Colonic mucosa (tissue), 4 donors: ENCODE measurements at regions not wholly inside any gene's neighbourhood (a gene's known extent, or its start where the extent isn't known, plus 50 kb on each side); places are given as distances from the start of the nearest gene placed in this dataset.

Source experiments
- DNase-seq: peaks from one replicate; pipeline ENCODE4 v3.0.0-alpha.2; 2020
- H3K27ac ChIP-seq: fragments of 200-600 bp; one replicate; pipeline ENCODE4 v1.8.0; 2021
- H3K27me3 ChIP-seq: fragments of 200-600 bp; one replicate; pipeline ENCODE4 v1.8.0; 2021
- H3K36me3 ChIP-seq: fragments of 200-600 bp; one replicate; pipeline ENCODE4 v1.8.0; 2021
- H3K4me1 ChIP-seq: fragments of 200-600 bp; one replicate; pipeline ENCODE4 v1.8.0; 2021; ENCODE audit warnings: mild to moderate bottlenecking
- H3K4me3 ChIP-seq: fragments of 200-600 bp; one replicate; pipeline ENCODE4 v1.8.0; 2021
- H3K9ac ChIP-seq, 2 donors: one replicate each; pipeline ENCODE4 v1.7.0; 2013; ENCODE audit warnings: control low read depth in 2 of 2, low read depth in 2 of 2, low read length in 2 of 2
- H3K9me3 ChIP-seq: fragments of 200-600 bp; one replicate; pipeline ENCODE4 v1.8.0; 2021
- CTCF ChIP-seq: fragments of 200-600 bp; IDR thresholded peaks from one replicate; pipeline ENCODE4 v1.8.0; 2022; ENCODE audit warnings: antibody characterized with exemption, mild to moderate bottlenecking
- intact Hi-C: fragments of 100-400 bp; cut with DNase I; formaldehyde crosslinking; loops from one replicate; pipeline ENCODE4 v1.14.1; 2022
- donor health status: healthy.
- donor health status: DM: no; HTN: no; CAD: no.
- donor health status: DM: no; HTN: no; CAD: no.

DNA sequence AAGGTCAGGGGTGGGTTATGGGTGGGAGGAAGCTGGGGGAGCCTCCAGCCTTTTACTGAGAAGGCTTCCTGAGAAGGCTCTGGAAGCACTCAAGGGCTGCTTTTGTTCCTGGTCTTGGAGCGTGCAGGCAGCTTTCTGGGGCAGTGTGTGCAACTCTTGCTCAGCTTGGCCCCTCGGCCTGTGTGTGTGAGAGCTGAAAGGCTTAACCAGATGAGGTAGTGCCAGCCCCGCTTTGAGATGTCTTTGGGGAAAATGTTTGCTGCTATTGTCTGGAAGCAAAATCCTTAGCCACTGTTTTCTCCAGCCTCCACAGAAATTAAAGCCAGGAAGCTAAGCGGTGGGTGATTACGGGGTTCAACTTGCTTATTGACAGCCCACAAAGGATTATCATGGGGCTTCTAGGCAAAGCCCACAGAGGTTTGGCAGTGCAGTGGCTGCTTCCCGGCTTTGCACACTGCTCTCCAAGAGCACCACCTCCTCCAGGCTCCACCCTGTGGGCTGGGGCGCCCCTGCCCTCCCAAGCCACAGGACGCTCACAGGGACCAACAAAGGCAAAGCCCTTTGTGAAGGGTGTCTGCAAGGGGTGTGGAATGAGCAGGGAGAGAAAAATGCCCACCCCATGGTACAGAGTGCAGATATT is 121.7 kb upstream of the TLE3 start:
- Histone ChIP-seq H3K9ac (no peak overlapping the region), H3K9me3 (no peaks in the 10 kb centered on the region), H3K27me3 (no peaks in the 10 kb centered on the region), H3K27ac (no peak overlapping the region), H3K4me1 (no peaks in the 10 kb centered on the region), H3K36me3 (no peaks in the 10 kb centered on the region), H3K4me3 (no peak overlapping the region)
- no peak for TF ChIP-seq CTCF
- intact Hi-C loops, result no loop called here
- DNase-seq, result no peak

DNA sequence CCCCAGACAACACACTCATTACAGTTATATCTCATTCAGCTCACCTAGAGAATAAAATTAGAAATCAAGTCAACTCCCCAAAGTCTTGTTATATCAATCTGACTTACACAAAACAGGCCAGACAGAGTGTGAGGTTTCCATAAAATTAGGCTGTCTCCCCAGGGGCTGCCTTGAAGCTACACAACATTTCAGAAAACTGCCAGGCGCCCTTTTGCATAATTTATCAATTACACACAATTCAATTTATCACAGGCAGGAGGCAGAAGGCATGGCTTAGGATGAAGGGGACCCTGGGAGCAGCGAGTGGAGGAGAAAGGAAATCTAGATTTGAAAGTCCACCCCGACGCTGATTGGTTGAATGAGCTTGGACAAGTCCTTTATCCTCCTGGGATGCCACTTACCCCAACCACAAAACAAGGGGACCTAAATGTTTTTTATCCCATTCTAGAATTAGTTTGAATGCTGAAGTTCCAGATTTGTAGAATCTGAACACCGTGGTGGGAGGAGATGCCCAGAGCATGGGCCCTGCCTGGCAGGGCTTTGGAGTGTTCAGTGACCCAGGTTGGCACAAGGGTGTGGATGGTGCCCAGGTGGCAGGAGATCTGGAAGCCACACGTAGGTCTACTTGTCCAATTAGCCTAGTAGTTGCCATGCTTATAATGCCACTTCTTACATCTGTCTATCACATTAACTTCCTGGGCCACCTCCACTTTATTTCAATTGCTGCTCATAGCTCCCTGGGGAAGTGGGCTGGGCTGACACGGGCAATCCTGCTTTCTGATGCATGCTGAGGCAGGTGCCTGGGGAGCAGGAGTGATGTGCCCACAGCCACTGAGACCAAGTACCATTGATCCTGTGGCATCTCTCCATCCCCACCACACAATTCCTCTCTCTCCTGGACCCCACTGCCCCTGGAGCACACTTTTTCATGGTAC is 119.8 kb upstream of the TLE3 start:
- no peak overlapping the region for H3K9ac ChIP-seq
- no peaks in the 10 kb centered on the region for H3K27me3 ChIP-seq
- H3K27ac ChIP-seq, result no peak overlapping the region
- no peaks in the 10 kb centered on the region for H3K4me1 ChIP-seq
- intact Hi-C loops, result no loop called here
- no peak overlapping the region for H3K4me3 ChIP-seq
- H3K36me3 ChIP-seq, result no peaks in the 10 kb centered on the region
- TF ChIP-seq CTCF, result no peak
- H3K9me3 ChIP-seq, result no peaks in the 10 kb centered on the region
- no peak for DNase-seq

DNA sequence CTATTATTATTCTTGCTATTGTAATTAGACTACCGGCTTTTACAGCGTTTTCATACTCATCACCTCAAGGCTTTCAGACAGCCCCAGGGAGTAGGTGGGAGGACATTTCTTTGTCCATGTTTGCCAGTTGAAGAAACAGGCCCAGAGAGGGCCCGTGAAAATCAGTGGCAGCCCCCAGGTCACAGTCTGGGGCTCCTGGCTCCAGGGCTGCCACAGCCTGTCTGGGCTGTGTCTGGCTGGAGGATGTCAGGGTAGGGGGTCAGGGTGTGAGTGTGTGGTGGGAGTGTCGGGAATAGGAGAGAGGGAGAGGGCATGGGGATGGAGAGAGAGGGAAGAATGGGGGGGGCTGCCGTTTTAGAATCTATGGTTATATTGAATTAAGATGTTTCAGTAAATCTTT is 118.2 kb upstream of the TLE3 start:
- no peak overlapping the region for H3K4me3 ChIP-seq
- intact Hi-C loops, result no loop called here
- H3K36me3 ChIP-seq, result no peaks in the 10 kb centered on the region
- H3K4me1 ChIP-seq, result no peaks in the 10 kb centered on the region
- DNase-seq, result no peak
- H3K27ac ChIP-seq, result no peak overlapping the region
- TF ChIP-seq CTCF, result no peak
- H3K27me3 ChIP-seq, result no peaks in the 10 kb centered on the region
- H3K9ac ChIP-seq, result no peak overlapping the region
- H3K9me3 ChIP-seq, result no peaks in the 10 kb centered on the region

DNA sequence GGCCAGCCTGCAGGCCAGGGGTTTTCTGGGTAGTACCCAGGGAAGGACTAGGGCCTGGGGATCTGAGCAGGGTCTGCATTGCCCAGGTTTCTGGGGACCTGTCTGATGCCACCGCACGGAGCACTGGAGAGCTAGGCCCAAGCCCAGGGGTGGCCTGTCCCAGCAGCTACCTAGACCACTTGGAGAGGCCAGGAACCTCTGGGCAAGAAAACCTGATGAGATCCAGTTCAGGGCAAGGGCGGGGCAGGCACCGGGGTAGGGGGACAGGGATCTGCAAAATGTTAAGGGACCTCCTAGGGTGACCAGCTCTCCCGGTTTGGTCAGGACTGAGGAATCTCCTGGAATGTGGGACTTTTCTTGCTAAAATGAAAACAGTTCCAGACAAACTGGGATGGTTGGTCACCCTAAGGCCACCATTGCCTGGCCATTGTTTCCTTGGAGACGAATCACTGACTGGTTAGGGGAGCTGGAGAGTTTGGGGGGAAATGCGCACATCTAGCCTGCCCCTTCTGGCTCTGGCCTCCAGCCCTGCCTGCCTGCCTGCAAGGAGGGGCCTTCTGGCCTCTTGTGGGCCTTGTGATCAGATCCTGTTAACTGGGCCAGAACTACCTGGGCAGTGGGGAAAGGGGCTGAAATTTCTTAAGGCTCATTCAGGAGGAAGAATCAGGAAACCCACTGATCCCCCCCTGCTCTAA is 117.4 kb upstream of the TLE3 start:
- H3K27me3 ChIP-seq, result no peaks in the 10 kb centered on the region
- no peak overlapping the region for H3K27ac ChIP-seq
- no peak for DNase-seq
- intact Hi-C loops, result no loop called here
- H3K9me3 ChIP-seq, result no peaks in the 10 kb centered on the region
- no peak overlapping the region for H3K4me3 ChIP-seq
- no peaks in the 10 kb centered on the region for H3K4me1 ChIP-seq
- H3K9ac ChIP-seq, result no peak overlapping the region
- no peak for TF ChIP-seq CTCF
- H3K36me3 ChIP-seq, result no peaks in the 10 kb centered on the region

DNA sequence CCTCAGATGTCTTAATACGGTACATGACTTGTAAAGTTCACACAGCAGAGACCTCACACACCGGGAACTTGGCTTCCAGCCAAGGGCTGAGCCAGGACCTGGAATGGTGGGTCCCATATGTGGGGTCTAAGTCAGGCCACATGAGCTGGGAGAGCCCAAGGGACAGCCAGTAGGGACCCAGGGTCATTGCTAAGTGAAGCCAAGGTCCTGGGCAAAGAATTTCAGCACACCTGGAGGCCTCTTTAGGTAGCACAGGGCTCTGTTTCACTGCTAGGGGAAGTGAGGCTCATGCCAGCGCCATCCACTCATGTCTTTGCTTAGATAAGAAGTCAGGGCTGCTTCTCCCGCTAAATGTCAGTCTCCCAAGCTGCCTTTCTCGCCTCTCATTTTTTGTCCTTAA is 116.6 kb upstream of the TLE3 start:
- Histone ChIP-seq H3K9ac (no peak overlapping the region), H3K4me1 (no peaks in the 10 kb centered on the region), H3K4me3 (no peak overlapping the region), H3K9me3 (no peaks in the 10 kb centered on the region), H3K36me3 (no peaks in the 10 kb centered on the region), H3K27ac (no peak overlapping the region), H3K27me3 (no peaks in the 10 kb centered on the region)
- no peak for TF ChIP-seq CTCF
- no peak for DNase-seq
- intact Hi-C loops, result no loop called here
